NCI-H2227 (cell line): ENCODE measurements at regions not wholly inside any gene's neighbourhood (a gene's known extent, or its start where the extent isn't known, plus 50 kb on each side); places are given as distances from the start of the nearest gene placed in this dataset.

ENCODE experiments used
- DNase-seq: peaks from one replicate; lab custom pipeline; 2025; ENCODE audit not compliant: unreplicated experiment; lab: John Stamatoyannopoulos, UW

- no peak for DNase-seq
Measured at GRCh38 chr13:65894049-65894448, 1336.1 kb downstream of the PCDH9 start.

- DNase-seq = no peak
Measured at GRCh38 chr13:65892859-65893258, 1337.3 kb downstream of the PCDH9 start.

- no peak for DNase-seq
Measured at GRCh38 chr13:65889368-65889767, 1340.8 kb downstream of the PCDH9 start.

- DNase-seq = no peak
Measured at GRCh38 chr13:65882810-65883209, 1347.3 kb downstream of the PCDH9 start.

GRCh38 chr13:65881561-65882155, 1348.5 kb downstream of the PCDH9 start:
- no peak for DNase-seq

GRCh38 chr13:65875031-65875430, 1355.1 kb downstream of the PCDH9 start:
- no peak for DNase-seq

GRCh38 chr13:65872448-65872847, 1357.7 kb downstream of the PCDH9 start:
- DNase-seq = no peak

GRCh38 chr13:65868884-65869283, 1361.3 kb downstream of the PCDH9 start:
- no peak for DNase-seq

GRCh38 chr13:65868099-65868498, 1362.0 kb downstream of the PCDH9 start:
- no peak for DNase-seq

- DNase-seq = no peak
Measured at GRCh38 chr13:65866138-65866537, 1364.0 kb downstream of the PCDH9 start.

- no peak for DNase-seq
Measured at GRCh38 chr13:65865206-65865605, 1364.9 kb downstream of the PCDH9 start.

- no peak for DNase-seq
Measured at GRCh38 chr13:65864039-65864438, 1366.1 kb downstream of the PCDH9 start.

GRCh38 chr13:65860306-65860705, 1369.8 kb downstream of the PCDH9 start:
- DNase-seq = no peak

GRCh38 chr13:65857942-65858565, 1372.1 kb downstream of the PCDH9 start:
- DNase-seq = peak; percentile 1

GRCh38 chr13:65856431-65856830, 1373.7 kb downstream of the PCDH9 start:
- peak; percentile 27 for DNase-seq

GRCh38 chr13:65855242-65855805, 1374.8 kb downstream of the PCDH9 start:
- DNase-seq = no peak

GRCh38 chr13:65854431-65854830, 1375.7 kb downstream of the PCDH9 start:
- DNase-seq = no peak

- DNase-seq = no peak
Measured at GRCh38 chr13:65844266-65844841, 1385.8 kb downstream of the PCDH9 start.

GRCh38 chr13:65843314-65843731, 1386.8 kb downstream of the PCDH9 start:
- DNase-seq = no peak

GRCh38 chr13:65841156-65841555, 1389.0 kb downstream of the PCDH9 start:
- DNase-seq = no peak

- no peak for DNase-seq
Measured at GRCh38 chr13:65836066-65836465, 1394.1 kb downstream of the PCDH9 start.

- DNase-seq = no peak
Measured at GRCh38 chr13:65834897-65835296, 1395.2 kb downstream of the PCDH9 start.
